ENCODE measurements at regions not wholly inside any gene's neighbourhood (a gene's known extent, or its start where the extent isn't known, plus 50 kb on each side); places are given as distances from the start of the nearest gene placed in this dataset.

- H3K27me3 Mint-ChIP-seq = no peaks in the 10 kb centered on the region
- DNase-seq (no peak), ATAC-seq (ENCODE audit: low read depth) (no peak)
- H3K27ac Mint-ChIP-seq = no peak overlapping the region
- no peak overlapping the region for H3K4me3 Mint-ChIP-seq
- H3K9me3 Mint-ChIP-seq = peaks cover 6% of the 10 kb centered on the region
- H3K4me1 Mint-ChIP-seq = no peaks in the 10 kb centered on the region
- intact Hi-C loops (cut with micrococcal nuclease) = no loop called here
- no peak for TF ChIP-seq CTCF (IDR thresholded peaks at IDR 0.05)
- H3K36me3 Mint-ChIP-seq (ENCODE audit: low read depth) = no peaks in the 10 kb centered on the region
- ChIA-PET CTCF (no interaction called here), POLR2A (no interaction called here)
Measured at GRCh38 chr13:86095351-86095750, 296.1 kb upstream of the SLITRK6 start.

- no peak overlapping the region for H3K27ac Mint-ChIP-seq
- POLR2A ChIA-PET = no interaction called here
- DNase-seq = no peak
Measured at GRCh38 chr13:86090181-86090580, 291.0 kb upstream of the SLITRK6 start.

GRCh38 chr13:86087244-86087643 lies 288.0 kb upstream of the SLITRK6 start:
- CTCF ChIA-PET = no interaction called here
- no peak for DNase-seq
- TF ChIP-seq CTCF (IDR thresholded peaks at IDR 0.05) = no peak
- no peak for ATAC-seq (ENCODE audit: low read depth)
- intact Hi-C loops (cut with micrococcal nuclease) = no loop called here
- no peaks in the 10 kb centered on the region for H3K27me3 Mint-ChIP-seq
- H3K4me3 Mint-ChIP-seq = no peak overlapping the region
- H3K4me1 Mint-ChIP-seq = no peaks in the 10 kb centered on the region
- peaks cover 5% of the 10 kb centered on the region for H3K9me3 Mint-ChIP-seq
- POLR2A ChIA-PET = no interaction called here
- no peak overlapping the region for H3K27ac Mint-ChIP-seq
- no peaks in the 10 kb centered on the region for H3K36me3 Mint-ChIP-seq (ENCODE audit: low read depth)

More at GRCh38 chr13:86090181-86090580, 291.0 kb upstream of the SLITRK6 start:
- no peak for TF ChIP-seq CTCF (IDR thresholded peaks at IDR 0.05)
- Mint-ChIP-seq H3K9me3 (peaks cover 3% of the 10 kb centered on the region), H3K4me3 (no peak overlapping the region), H3K36me3 (ENCODE audit: low read depth) (no peaks in the 10 kb centered on the region), H3K27me3 (no peaks in the 10 kb centered on the region), H3K4me1 (no peaks in the 10 kb centered on the region)
- ATAC-seq (ENCODE audit: low read depth) = no peak
- CTCF ChIA-PET = no interaction called here
- intact Hi-C loops (cut with micrococcal nuclease) = no loop called here

- no peaks in the 10 kb centered on the region for H3K27me3 Mint-ChIP-seq
- CTCF ChIA-PET = no interaction called here
Measured at GRCh38 chr13:86085890-86086289, 286.7 kb upstream of the SLITRK6 start.

GRCh38 chr13:86082121-86082520 lies 282.9 kb upstream of the SLITRK6 start:
- Mint-ChIP-seq H3K4me3 (no peak overlapping the region), H3K9me3 (peaks cover 2% of the 10 kb centered on the region), H3K27ac (no peak overlapping the region), H3K36me3 (ENCODE audit: low read depth) (no peaks in the 10 kb centered on the region), H3K4me1 (no peaks in the 10 kb centered on the region), H3K27me3 (no peaks in the 10 kb centered on the region)
- intact Hi-C loops (cut with micrococcal nuclease) = no loop called here
- CTCF ChIA-PET = no interaction called here
- no peak for ATAC-seq (ENCODE audit: low read depth)
- no peak for TF ChIP-seq CTCF (IDR thresholded peaks at IDR 0.05)
- no peak for DNase-seq
- POLR2A ChIA-PET = no interaction called here

More at GRCh38 chr13:86085890-86086289, 286.7 kb upstream of the SLITRK6 start:
- DNase-seq (no peak), ATAC-seq (ENCODE audit: low read depth) (no peak)
- POLR2A ChIA-PET = no interaction called here
- no peaks in the 10 kb centered on the region for H3K36me3 Mint-ChIP-seq (ENCODE audit: low read depth)
- intact Hi-C loops (cut with micrococcal nuclease) = no loop called here
- peaks cover 2% of the 10 kb centered on the region for H3K9me3 Mint-ChIP-seq
- H3K4me3 Mint-ChIP-seq = no peak overlapping the region
- no peak for TF ChIP-seq CTCF (IDR thresholded peaks at IDR 0.05)
- no peaks in the 10 kb centered on the region for H3K4me1 Mint-ChIP-seq
- H3K27ac Mint-ChIP-seq = no peak overlapping the region

Data from activated B cell treated with CpG ODN at 0.5 μM for 24 hours (primary cell).